ENCODE measurements at regions not wholly inside any gene's neighbourhood (a gene's known extent, or its start where the extent isn't known, plus 50 kb on each side); places are given as distances from the start of the nearest gene placed in this dataset.

GRCh38 chr10:2989292-2989947 lies 77.9 kb upstream of the PFKP start:
- Histone ChIP-seq H3K27ac (ENCODE audit: low read depth in 1 of 2, low read length in 2 of 2) (no peak overlapping the region), H3K4me1 (ENCODE audit: insufficient read depth, low read length) (no peaks in the 10 kb centered on the region), H3K9me3 (ENCODE audit: control insufficient read depth in 1 of 2, insufficient read depth in 1 of 2, low read length in 2 of 2) (peaks cover 8 to 22% of the 10 kb centered on the region in 2 experiments), H3K4me3 (ENCODE audit: low read length) (no peak overlapping the region), H3K27me3 (ENCODE audit: control insufficient read depth in 1 of 2, insufficient read depth in 2 of 2, low read length in 2 of 2) (peaks cover 22 to 41% of the 10 kb centered on the region in 2 experiments), H3K36me3 (ENCODE audit: insufficient read depth, low read length) (no peaks in the 10 kb centered on the region)
- ChIA-PET POLR2A (no interaction called here), CTCF (no interaction called here)
- no peak for TF ChIP-seq CTCF (IDR thresholded peaks at IDR 0.05)
- Mint-ChIP-seq H3K27ac (no peak overlapping the region), H3K36me3 (ENCODE audit: low read depth) (no peaks in the 10 kb centered on the region), H3K27me3 (peaks cover 50% of the 10 kb centered on the region), H3K4me3 (no peak overlapping the region), H3K4me1 (ENCODE audit: low read depth) (no peaks in the 10 kb centered on the region), H3K9me3 (peaks cover 3% of the 10 kb centered on the region)
- DNase-seq (no peak), ATAC-seq (ENCODE audit: poor library complexity) (no peak)
- intact Hi-C loops (cut with DNase I, micrococcal nuclease): no loop called here

- Histone ChIP-seq H3K4me1 (ENCODE audit: insufficient read depth, low read length) (no peaks in the 10 kb centered on the region), H3K36me3 (ENCODE audit: insufficient read depth, low read length) (no peaks in the 10 kb centered on the region), H3K27ac (ENCODE audit: low read depth in 1 of 2, low read length in 2 of 2) (no peak overlapping the region), H3K9me3 (ENCODE audit: control insufficient read depth in 1 of 2, insufficient read depth in 1 of 2, low read length in 2 of 2) (peaks cover 8 to 22% of the 10 kb centered on the region in 2 experiments), H3K4me3 (ENCODE audit: low read length) (no peak overlapping the region), H3K27me3 (ENCODE audit: control insufficient read depth in 1 of 2, insufficient read depth in 2 of 2, low read length in 2 of 2) (peaks cover 24 to 41% of the 10 kb centered on the region in 2 experiments)
- Mint-ChIP-seq H3K27ac (no peak overlapping the region), H3K9me3 (peaks cover 3% of the 10 kb centered on the region), H3K36me3 (ENCODE audit: low read depth) (no peaks in the 10 kb centered on the region), H3K27me3 (peaks cover 50% of the 10 kb centered on the region), H3K4me3 (no peak overlapping the region), H3K4me1 (ENCODE audit: low read depth) (no peaks in the 10 kb centered on the region)
- intact Hi-C loops (cut with DNase I, micrococcal nuclease): no loop called here
- DNase-seq (no peak), ATAC-seq (ENCODE audit: poor library complexity) (no peak)
- no peak for TF ChIP-seq CTCF (IDR thresholded peaks at IDR 0.05)
- ChIA-PET POLR2A (no interaction called here), CTCF (no interaction called here)
Measured at GRCh38 chr10:2987185-2987768, 80.1 kb upstream of the PFKP start.

- Mint-ChIP-seq H3K27ac (no peak overlapping the region), H3K4me1 (ENCODE audit: low read depth) (no peaks in the 10 kb centered on the region), H3K36me3 (ENCODE audit: low read depth) (no peaks in the 10 kb centered on the region), H3K4me3 (no peak overlapping the region), H3K27me3 (peaks cover 50% of the 10 kb centered on the region), H3K9me3 (peaks cover 3% of the 10 kb centered on the region)
- no peak overlapping the region for H3K27ac ChIP-seq (ENCODE audit: low read depth in 1 of 2, low read length in 2 of 2)
- H3K4me1 ChIP-seq (ENCODE audit: insufficient read depth, low read length): no peaks in the 10 kb centered on the region
- DNase-seq (no peak), ATAC-seq (ENCODE audit: poor library complexity) (no peak)
- H3K27me3 ChIP-seq (ENCODE audit: control insufficient read depth in 1 of 2, insufficient read depth in 2 of 2, low read length in 2 of 2): peaks cover 24 to 41% of the 10 kb centered on the region in 2 experiments
- H3K4me3 ChIP-seq (ENCODE audit: low read length): no peak overlapping the region
- intact Hi-C loops (cut with DNase I, micrococcal nuclease): no loop called here
- peaks cover 8 to 22% of the 10 kb centered on the region in 2 experiments for H3K9me3 ChIP-seq (ENCODE audit: control insufficient read depth in 1 of 2, insufficient read depth in 1 of 2, low read length in 2 of 2)
- CTCF ChIA-PET: no interaction called here
- no peaks in the 10 kb centered on the region for H3K36me3 ChIP-seq (ENCODE audit: insufficient read depth, low read length)
- POLR2A ChIA-PET: no interaction called here
- no peak for TF ChIP-seq CTCF (IDR thresholded peaks at IDR 0.05)
Measured at GRCh38 chr10:2986391-2986801, 81.0 kb upstream of the PFKP start.
